Immature natural killer cell (primary cell): ENCODE measurements at regions not wholly inside any gene's neighbourhood (a gene's known extent, or its start where the extent isn't known, plus 50 kb on each side); places are given as distances from the start of the nearest gene placed in this dataset.

ENCODE experiments used
- DNase-seq, 3 donors: peaks; one replicate each; pipeline ENCODE4 v3.0.0; 2022; ENCODE audit warnings: mixed read lengths in 1 of 3
- H3K27ac Mint-ChIP-seq, 6 donors: one replicate each; pipeline ENCODE4 v1.8.0; 2020; ENCODE audit warnings: mixed read lengths in 6 of 6, mild to moderate bottlenecking in 5 of 6, inconsistent platforms in 4 of 6, moderate library complexity in 3 of 6
- H3K27me3 Mint-ChIP-seq, 3 donors: one replicate each; pipeline ENCODE4 v1.8.0; 2020 to 2021; ENCODE audit warnings: low read depth in 3 of 3, mild to moderate bottlenecking in 3 of 3, mixed read lengths in 3 of 3, moderate library complexity in 3 of 3, inconsistent platforms in 1 of 3
- H3K36me3 Mint-ChIP-seq, 3 donors: one replicate each; pipeline ENCODE4 v1.8.0; 2020; ENCODE audit warnings: mixed read lengths in 3 of 3, inconsistent platforms in 2 of 3, mild to moderate bottlenecking in 2 of 3
- H3K4me1 Mint-ChIP-seq, 2 donors: one replicate each; pipeline ENCODE4 v1.8.0; 2020; ENCODE audit warnings: inconsistent platforms in 2 of 2, mild to moderate bottlenecking in 2 of 2, mixed read lengths in 2 of 2, moderate library complexity in 1 of 2
- H3K4me3 Mint-ChIP-seq, 5 donors: one replicate each; pipeline ENCODE4 v1.8.0; 2020; ENCODE audit warnings: mild to moderate bottlenecking in 5 of 5, mixed read lengths in 5 of 5, inconsistent platforms in 3 of 5, moderate library complexity in 3 of 5
- H3K9me3 Mint-ChIP-seq, 6 donors: one replicate each; pipeline ENCODE4 v1.8.0; 2020; ENCODE audit warnings: mild to moderate bottlenecking in 6 of 6, mixed read lengths in 6 of 6, inconsistent platforms in 4 of 6, moderate library complexity in 3 of 6

GRCh38 chr5:3801967-3802366 is 206.3 kb downstream of the IRX1 start:
- H3K27ac Mint-ChIP-seq = no peak overlapping the region
- no peak overlapping the region for H3K4me3 Mint-ChIP-seq
- no peaks in the 10 kb centered on the region for H3K27me3 Mint-ChIP-seq

DNA sequence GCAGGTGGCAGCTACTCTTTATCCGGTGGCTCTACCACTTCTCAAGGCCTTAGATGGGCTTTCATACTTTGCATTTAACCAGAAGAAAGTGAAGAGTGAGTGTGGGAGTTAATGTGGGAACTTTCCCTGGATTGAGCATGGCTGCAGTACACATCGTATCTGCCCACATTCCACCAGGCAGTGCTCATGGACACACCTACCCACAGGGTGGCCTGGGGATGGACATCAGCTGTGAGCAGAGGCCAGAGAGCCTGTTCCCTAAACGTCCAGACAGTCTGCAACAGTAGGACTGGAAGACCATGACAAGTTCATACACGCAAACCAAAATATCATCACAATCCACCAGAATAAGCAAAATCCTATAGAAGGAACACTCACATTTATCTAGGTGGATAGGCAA is 213.8 kb downstream of the IRX1 start:
- no peaks in the 10 kb centered on the region for H3K4me1 Mint-ChIP-seq

More at GRCh38 chr5:3801967-3802366, 206.3 kb downstream of the IRX1 start:
- no peaks in the 10 kb centered on the region for H3K36me3 Mint-ChIP-seq
- DNase-seq = no peak
- H3K9me3 Mint-ChIP-seq = peaks cover 0 to 20% (median 0%) of the 10 kb centered on the region in 6 donors
- H3K4me1 Mint-ChIP-seq = no peaks in the 10 kb centered on the region

GRCh38 chr5:3811116-3811515 is 215.5 kb downstream of the IRX1 start:
- peaks cover 0 to 4% (median 3%) of the 10 kb centered on the region in 3 donors for H3K27me3 Mint-ChIP-seq
- H3K9me3 Mint-ChIP-seq = peaks cover 0 to 23% (median 3%) of the 10 kb centered on the region in 6 donors

More for the DNA sequence above, 213.8 kb downstream of the IRX1 start:
- H3K27me3 Mint-ChIP-seq = peaks cover 0 to 4% (median 3%) of the 10 kb centered on the region in 3 donors
- no peak for DNase-seq
- H3K36me3 Mint-ChIP-seq = peaks cover 0 to 8% (median 4%) of the 10 kb centered on the region in 3 donors
- H3K4me3 Mint-ChIP-seq = no peak overlapping the region
- no peak overlapping the region for H3K27ac Mint-ChIP-seq
- peaks cover 0 to 23% (median 3%) of the 10 kb centered on the region in 6 donors for H3K9me3 Mint-ChIP-seq

DNA sequence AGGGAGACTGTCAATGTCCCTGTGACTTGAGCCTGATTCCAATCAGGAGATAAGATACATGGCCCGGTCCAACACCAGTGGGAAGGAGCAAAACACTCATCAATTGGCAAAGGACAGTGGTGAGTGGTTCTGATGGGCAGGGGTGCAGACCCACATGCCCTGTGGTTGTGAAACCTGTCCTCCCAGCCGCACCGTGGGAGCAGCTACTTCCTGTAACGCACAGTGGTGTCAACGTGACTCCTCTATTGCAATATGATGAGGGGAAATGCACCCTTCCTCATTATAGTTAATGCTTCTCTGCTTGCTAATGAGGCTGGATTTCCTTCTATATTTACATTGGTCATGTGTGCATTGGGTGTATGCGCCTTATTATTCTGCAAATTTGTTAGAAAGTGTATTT is 223.0 kb downstream of the IRX1 start:
- no peak overlapping the region for H3K4me3 Mint-ChIP-seq

More at GRCh38 chr5:3811116-3811515, 215.5 kb downstream of the IRX1 start:
- H3K4me3 Mint-ChIP-seq = no peak overlapping the region
- peaks cover 0 to 8% (median 4%) of the 10 kb centered on the region in 3 donors for H3K36me3 Mint-ChIP-seq
- no peak for DNase-seq
- H3K27ac Mint-ChIP-seq = no peak overlapping the region
- no peaks in the 10 kb centered on the region for H3K4me1 Mint-ChIP-seq

GRCh38 chr5:3825531-3826451 is 230.2 kb downstream of the IRX1 start:
- no peaks in the 10 kb centered on the region for H3K36me3 Mint-ChIP-seq
- H3K9me3 Mint-ChIP-seq = no peaks in the 10 kb centered on the region
- DNase-seq = no peak
- peaks cover 6 to 14% of the 10 kb centered on the region in 2 donors for H3K4me1 Mint-ChIP-seq
- no peak overlapping the region for H3K4me3 Mint-ChIP-seq
- H3K27me3 Mint-ChIP-seq = peaks cover 0 to 11% (median 4%) of the 10 kb centered on the region in 3 donors
- no peak overlapping the region for H3K27ac Mint-ChIP-seq

More for the DNA sequence above, 223.0 kb downstream of the IRX1 start:
- no peaks in the 10 kb centered on the region for H3K36me3 Mint-ChIP-seq
- H3K4me1 Mint-ChIP-seq = peaks cover 17 to 18% of the 10 kb centered on the region in 2 donors
- no peaks in the 10 kb centered on the region for H3K9me3 Mint-ChIP-seq
- peak in 2 of 3 donors; percentile 18 to 20 for DNase-seq
- no peak overlapping the region for H3K27ac Mint-ChIP-seq
- H3K27me3 Mint-ChIP-seq = peaks cover 0 to 3% (median 0%) of the 10 kb centered on the region in 3 donors

DNA sequence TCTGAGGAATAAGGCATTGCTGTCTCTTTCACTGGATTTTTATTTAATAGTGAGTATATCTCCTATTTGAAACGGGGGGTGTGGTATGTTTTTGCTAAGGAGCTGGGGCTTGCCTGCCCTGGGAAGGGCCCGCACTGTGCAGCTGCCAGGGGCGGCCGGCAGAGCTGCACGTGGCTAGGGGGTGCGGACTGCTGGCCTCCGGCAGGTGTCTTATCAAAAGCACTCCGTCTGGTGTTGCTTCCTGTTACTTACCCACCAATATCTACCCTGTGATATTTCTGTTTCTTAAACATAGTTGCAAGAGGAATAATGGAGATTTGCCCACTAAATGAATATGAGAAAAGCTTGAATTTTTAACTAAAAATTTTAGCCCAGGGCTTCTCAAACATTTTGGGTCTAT is 232.0 kb downstream of the IRX1 start:
- Mint-ChIP-seq H3K9me3 (no peaks in the 10 kb centered on the region), H3K27me3 (peaks cover 0 to 8% (median 4%) of the 10 kb centered on the region in 3 donors), H3K27ac (peak overlapping the region in 1 of 6 donors; percentile 13), H3K4me1 (peaks cover 6 to 14% of the 10 kb centered on the region in 2 donors), H3K4me3 (no peak overlapping the region), H3K36me3 (no peaks in the 10 kb centered on the region)
- DNase-seq = no peak

DNA sequence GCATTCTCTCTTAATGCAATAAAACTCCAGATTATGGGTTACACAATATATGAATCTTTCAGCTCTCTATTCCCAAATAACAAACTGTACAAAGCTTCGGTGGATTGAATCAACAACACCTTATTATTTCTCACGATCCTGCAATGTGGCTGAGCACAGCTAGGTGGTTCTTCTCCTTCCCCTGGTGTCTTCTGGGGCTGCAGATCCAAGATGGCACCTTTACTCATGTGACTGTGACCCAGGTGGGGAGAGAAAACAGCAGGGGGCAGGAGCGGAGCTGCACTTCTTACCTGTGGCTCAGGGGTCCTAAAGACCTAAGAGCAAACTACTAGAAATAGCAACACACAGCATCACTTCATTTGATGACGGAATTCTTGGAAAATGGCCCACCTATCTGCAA is 233.1 kb downstream of the IRX1 start:
- H3K36me3 Mint-ChIP-seq = no peaks in the 10 kb centered on the region
- no peak overlapping the region for H3K27ac Mint-ChIP-seq
- H3K4me3 Mint-ChIP-seq = no peak overlapping the region
- H3K27me3 Mint-ChIP-seq = peaks cover 0 to 8% (median 4%) of the 10 kb centered on the region in 3 donors
- DNase-seq = no peak
- peaks cover 6 to 14% of the 10 kb centered on the region in 2 donors for H3K4me1 Mint-ChIP-seq
- H3K9me3 Mint-ChIP-seq = no peaks in the 10 kb centered on the region

DNA sequence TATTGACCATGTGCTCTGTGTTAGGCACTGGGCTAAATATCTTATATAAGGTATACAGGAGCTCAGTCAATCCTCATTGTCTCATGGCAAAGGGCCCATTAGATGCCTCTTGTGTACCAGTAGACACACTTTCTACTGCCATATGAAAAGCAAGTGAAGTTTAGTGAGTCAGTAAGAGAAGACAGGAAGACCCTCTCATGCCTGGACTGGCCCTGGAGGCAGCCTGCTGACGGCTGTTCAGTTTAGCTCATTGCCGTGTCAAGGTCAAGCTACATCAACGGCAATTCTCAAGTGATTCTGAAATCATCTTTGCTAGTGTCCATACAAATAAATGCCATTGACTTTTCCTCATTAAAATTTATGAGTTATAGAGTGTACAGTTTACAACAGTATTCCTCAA is 237.9 kb downstream of the IRX1 start:
- H3K9me3 Mint-ChIP-seq = no peaks in the 10 kb centered on the region
- H3K27ac Mint-ChIP-seq = no peak overlapping the region
- no peak for DNase-seq
- no peaks in the 10 kb centered on the region for H3K36me3 Mint-ChIP-seq
- H3K27me3 Mint-ChIP-seq = peaks cover 0 to 8% (median 4%) of the 10 kb centered on the region in 3 donors
- H3K4me1 Mint-ChIP-seq = peaks cover 0 to 2% of the 10 kb centered on the region in 2 donors
- H3K4me3 Mint-ChIP-seq = no peak overlapping the region

DNA sequence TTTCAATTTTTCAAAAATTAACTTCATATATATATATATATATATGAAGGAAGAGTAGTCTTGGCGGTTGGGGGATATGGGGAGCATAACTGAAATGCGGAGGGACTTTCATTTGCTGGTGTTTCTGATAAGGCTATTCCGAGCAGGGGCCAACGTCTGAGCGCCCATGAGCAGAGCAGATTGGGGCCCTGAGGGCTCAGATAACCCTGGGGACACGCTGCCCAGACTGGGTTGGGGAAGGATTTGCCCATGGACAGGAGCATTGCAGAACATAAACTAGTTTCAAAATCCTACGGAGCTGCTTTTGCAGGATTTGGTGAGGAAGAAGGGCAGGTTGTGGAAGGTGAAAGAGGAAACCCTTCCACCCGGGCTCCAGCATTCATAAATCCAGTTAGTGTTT is 240.2 kb downstream of the IRX1 start:
- Mint-ChIP-seq H3K9me3 (no peaks in the 10 kb centered on the region), H3K4me1 (peaks cover 16 to 18% of the 10 kb centered on the region in 2 donors), H3K27ac (no peak overlapping the region), H3K4me3 (no peak overlapping the region), H3K27me3 (peaks cover 0 to 2% (median 0%) of the 10 kb centered on the region in 3 donors), H3K36me3 (no peaks in the 10 kb centered on the region)
- no peak for DNase-seq

- DNase-seq = no peak
- Mint-ChIP-seq H3K36me3 (no peaks in the 10 kb centered on the region), H3K27ac (no peak overlapping the region), H3K9me3 (no peaks in the 10 kb centered on the region), H3K4me3 (no peak overlapping the region), H3K4me1 (peaks cover 16 to 18% of the 10 kb centered on the region in 2 donors), H3K27me3 (peaks cover 0 to 2% (median 0%) of the 10 kb centered on the region in 3 donors)
These were observed 240.9 kb downstream of the IRX1 start for GRCh38 chr5:3836528-3836927.

GRCh38 chr5:3837506-3837905 is 241.9 kb downstream of the IRX1 start:
- no peak for DNase-seq
- Mint-ChIP-seq H3K4me3 (no peak overlapping the region), H3K4me1 (peaks cover 16 to 18% of the 10 kb centered on the region in 2 donors), H3K27ac (peak overlapping the region in 2 of 6 donors; percentile 24 to 34), H3K36me3 (no peaks in the 10 kb centered on the region), H3K9me3 (no peaks in the 10 kb centered on the region), H3K27me3 (peaks cover 0 to 2% (median 0%) of the 10 kb centered on the region in 3 donors)

DNA sequence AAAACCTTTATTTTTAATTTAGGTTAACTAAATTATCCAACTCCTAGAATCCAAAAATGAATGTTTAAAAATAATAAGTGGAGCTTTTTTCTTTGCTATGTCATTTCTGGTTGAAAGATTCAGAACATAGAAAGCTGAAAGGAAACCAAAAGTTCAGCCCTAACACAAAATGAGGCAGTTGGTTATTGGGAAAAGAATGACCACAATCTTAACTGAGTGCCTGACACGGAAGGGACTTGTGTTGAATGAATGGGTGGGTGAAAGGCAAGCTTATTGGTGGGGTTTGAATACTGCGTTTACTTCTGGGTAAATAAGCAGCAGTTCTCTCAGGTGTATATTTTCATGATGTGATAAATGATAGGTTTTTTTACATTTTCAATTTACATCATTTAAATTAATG is 243.5 kb downstream of the IRX1 start:
- peaks cover 0 to 2% (median 0%) of the 10 kb centered on the region in 3 donors for H3K27me3 Mint-ChIP-seq
- no peak overlapping the region for H3K4me3 Mint-ChIP-seq
- no peak for DNase-seq
- H3K27ac Mint-ChIP-seq = no peak overlapping the region
- H3K36me3 Mint-ChIP-seq = no peaks in the 10 kb centered on the region
- peaks cover 16 to 18% of the 10 kb centered on the region in 2 donors for H3K4me1 Mint-ChIP-seq
- no peaks in the 10 kb centered on the region for H3K9me3 Mint-ChIP-seq

DNA sequence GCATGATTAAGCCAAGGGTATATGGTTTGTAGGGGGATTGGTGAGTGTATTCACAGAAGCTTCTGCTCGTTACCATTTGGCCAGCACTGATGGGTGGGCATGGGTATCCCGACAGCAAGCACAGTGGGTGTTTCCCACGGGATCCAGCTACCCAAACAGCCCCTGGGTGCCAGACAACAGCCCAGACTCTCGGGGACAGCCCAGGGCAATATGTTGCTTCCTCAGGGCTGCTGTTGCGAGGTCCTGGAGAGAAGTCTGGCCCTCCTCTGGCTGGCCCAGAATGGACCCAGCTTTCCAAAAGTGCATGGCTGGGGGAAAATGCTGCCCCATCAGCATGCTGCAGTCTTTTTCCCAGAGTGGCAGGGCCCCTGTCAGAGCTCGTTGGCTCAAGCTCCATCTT is 247.0 kb downstream of the IRX1 start:
- DNase-seq = no peak
- Mint-ChIP-seq H3K36me3 (no peaks in the 10 kb centered on the region), H3K4me1 (peaks cover 16 to 18% of the 10 kb centered on the region in 2 donors), H3K27me3 (peaks cover 0 to 5% (median 5%) of the 10 kb centered on the region in 3 donors), H3K9me3 (peaks cover 0 to 4% (median 0%) of the 10 kb centered on the region in 6 donors), H3K27ac (no peak overlapping the region), H3K4me3 (no peak overlapping the region)

- Mint-ChIP-seq H3K27ac (no peak overlapping the region), H3K9me3 (peaks cover 0 to 4% (median 0%) of the 10 kb centered on the region in 6 donors), H3K4me1 (peaks cover 14 to 18% of the 10 kb centered on the region in 2 donors), H3K4me3 (no peak overlapping the region), H3K36me3 (peaks cover 0 to 3% (median 0%) of the 10 kb centered on the region in 3 donors), H3K27me3 (peaks cover 0 to 6% (median 5%) of the 10 kb centered on the region in 3 donors)
- no peak for DNase-seq
These were observed 248.1 kb downstream of the IRX1 start for GRCh38 chr5:3843706-3844105.
